ENCODE measurements at regions not wholly inside any gene's neighbourhood (a gene's known extent, or its start where the extent isn't known, plus 50 kb on each side); places are given as distances from the start of the nearest gene placed in this dataset.
"Not testable (repeated sequence)": the region's sequence is repeated elsewhere in the genome, so short reads cannot be mapped to it uniquely, and the experiment has no call there.

GRCh38 chr21:6363591-6363990 lies 4157.8 kb upstream of the TPTE start:
- DNase-seq = not testable (repeated sequence)

- not testable (repeated sequence) for DNase-seq
Observed at GRCh38 chr21:6368824-6369223, 4152.6 kb upstream of the TPTE start.

GRCh38 chr21:6373253-6373652 lies 4148.1 kb upstream of the TPTE start:
- not testable (repeated sequence) for DNase-seq

GRCh38 chr21:6374232-6374631 lies 4147.2 kb upstream of the TPTE start:
- DNase-seq = not testable (repeated sequence)

GRCh38 chr21:6374926-6375325 lies 4146.5 kb upstream of the TPTE start:
- peak in 1 of 2 donors; percentile 0 for DNase-seq

- not testable (repeated sequence) for DNase-seq
Observed at GRCh38 chr21:6375776-6376175, 4145.6 kb upstream of the TPTE start.

GRCh38 chr21:6376321-6377070 lies 4144.9 kb upstream of the TPTE start:
- DNase-seq = not testable (repeated sequence)

Data from inflammatory macrophage treated with lipopolysaccharide for 1 hour (primary cell).